LNCaP clone FGC (cell line): ENCODE measurements at regions not wholly inside any gene's neighbourhood (a gene's known extent, or its start where the extent isn't known, plus 50 kb on each side); places are given as distances from the start of the nearest gene placed in this dataset.

Experiments used
- DNase-seq: peaks from one replicate; pipeline ENCODE4 v3.0.0-alpha.2; 2011; ENCODE audit warnings: low read depth
- H3K4me3 ChIP-seq: 2 replicates; pipeline ENCODE4 v1.5.1; 2011; ENCODE audit warnings: mild to moderate bottlenecking, low read depth, low read length, control low read depth
- TF ChIP-seq, protein P1 (sequence below): IDR thresholded peaks from 2 replicates; pipeline ENCODE4 v1.5.1; 2012; ENCODE audit warnings: mild to moderate bottlenecking; ENCODE audit not compliant: control insufficient read depth, insufficient read depth; ENCODE audit errors: extremely low read depth

GRCh38 chr18:8506251-8507049, 102.8 kb upstream of the RAB12 start:
- H3K4me3 ChIP-seq: no peak overlapping the region
- no peak for DNase-seq
- TF ChIP-seq, protein P1, sequence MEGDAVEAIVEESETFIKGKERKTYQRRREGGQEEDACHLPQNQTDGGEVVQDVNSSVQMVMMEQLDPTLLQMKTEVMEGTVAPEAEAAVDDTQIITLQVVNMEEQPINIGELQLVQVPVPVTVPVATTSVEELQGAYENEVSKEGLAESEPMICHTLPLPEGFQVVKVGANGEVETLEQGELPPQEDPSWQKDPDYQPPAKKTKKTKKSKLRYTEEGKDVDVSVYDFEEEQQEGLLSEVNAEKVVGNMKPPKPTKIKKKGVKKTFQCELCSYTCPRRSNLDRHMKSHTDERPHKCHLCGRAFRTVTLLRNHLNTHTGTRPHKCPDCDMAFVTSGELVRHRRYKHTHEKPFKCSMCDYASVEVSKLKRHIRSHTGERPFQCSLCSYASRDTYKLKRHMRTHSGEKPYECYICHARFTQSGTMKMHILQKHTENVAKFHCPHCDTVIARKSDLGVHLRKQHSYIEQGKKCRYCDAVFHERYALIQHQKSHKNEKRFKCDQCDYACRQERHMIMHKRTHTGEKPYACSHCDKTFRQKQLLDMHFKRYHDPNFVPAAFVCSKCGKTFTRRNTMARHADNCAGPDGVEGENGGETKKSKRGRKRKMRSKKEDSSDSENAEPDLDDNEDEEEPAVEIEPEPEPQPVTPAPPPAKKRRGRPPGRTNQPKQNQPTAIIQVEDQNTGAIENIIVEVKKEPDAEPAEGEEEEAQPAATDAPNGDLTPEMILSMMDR: no peak

- TF ChIP-seq, protein P1: no peak
- no peak for DNase-seq
These were observed 101.9 kb upstream of the RAB12 start for GRCh38 chr18:8507361-8507760.

DNA sequence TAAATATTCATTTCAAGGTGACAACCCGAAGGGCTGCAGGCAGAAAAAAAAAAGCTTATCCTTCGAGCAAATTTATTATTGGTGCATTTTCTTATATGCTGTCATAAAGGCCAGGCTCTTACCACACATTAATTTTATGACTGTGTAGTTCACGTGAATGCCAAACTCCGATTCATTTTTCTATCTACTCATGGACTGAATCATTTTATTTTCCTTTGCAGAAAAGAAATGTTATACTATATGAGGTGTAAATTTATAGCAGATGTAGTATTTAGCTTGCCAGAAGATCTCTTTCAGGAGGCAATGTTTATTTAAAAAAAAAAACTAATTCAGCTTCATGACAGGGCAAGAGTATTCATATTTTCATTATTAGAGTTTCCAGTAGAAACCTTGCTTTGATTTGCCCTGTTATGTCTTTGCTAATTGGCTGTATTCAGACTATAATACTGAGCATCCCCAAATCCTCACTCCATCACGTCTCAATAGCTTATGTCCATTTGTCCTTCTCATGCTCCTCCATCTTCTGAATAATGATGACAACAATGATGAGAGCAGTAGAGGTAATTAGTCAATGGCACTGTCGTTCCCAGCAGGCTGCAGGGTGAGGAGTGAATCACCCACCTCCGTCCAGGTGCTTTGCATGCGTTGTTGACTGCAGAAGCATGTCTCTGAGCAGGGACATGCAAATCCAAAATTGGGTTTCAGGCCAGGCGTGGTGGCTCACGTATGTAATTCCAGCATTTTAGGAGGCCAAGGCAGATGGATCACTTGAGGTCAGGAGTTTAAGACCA, 101.1 kb upstream of the RAB12 start:
- DNase-seq: no peak
- TF ChIP-seq, protein P1: no peak
- H3K4me3 ChIP-seq: no peak overlapping the region

More at GRCh38 chr18:8507361-8507760, 101.9 kb upstream of the RAB12 start:
- no peak overlapping the region for H3K4me3 ChIP-seq

DNA sequence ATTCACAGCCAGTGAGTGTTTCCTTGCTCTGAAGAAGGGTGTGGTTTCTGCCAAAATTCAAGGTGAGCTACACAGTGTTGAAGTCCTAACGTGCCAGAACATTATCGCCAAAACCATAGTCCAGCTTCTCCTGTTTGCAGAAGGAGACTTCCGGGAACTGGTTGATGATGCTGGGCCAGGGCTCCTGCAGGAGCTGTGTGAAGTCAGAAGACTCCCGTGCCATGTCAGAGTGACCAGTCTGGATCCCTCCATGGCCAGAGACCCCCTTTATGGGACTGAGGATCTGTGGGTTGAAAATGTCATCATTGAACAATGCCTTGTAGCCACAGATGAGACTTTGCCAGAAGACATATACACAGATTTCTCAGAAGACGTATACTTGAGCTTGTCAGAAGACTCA, 96.0 kb upstream of the RAB12 start:
- no peak overlapping the region for H3K4me3 ChIP-seq
- TF ChIP-seq, protein P1: no peak
- DNase-seq: no peak

GRCh38 chr18:8514409-8514808, 94.8 kb upstream of the RAB12 start:
- TF ChIP-seq, protein P1: no peak
- H3K4me3 ChIP-seq: no peak overlapping the region
- no peak for DNase-seq

DNA sequence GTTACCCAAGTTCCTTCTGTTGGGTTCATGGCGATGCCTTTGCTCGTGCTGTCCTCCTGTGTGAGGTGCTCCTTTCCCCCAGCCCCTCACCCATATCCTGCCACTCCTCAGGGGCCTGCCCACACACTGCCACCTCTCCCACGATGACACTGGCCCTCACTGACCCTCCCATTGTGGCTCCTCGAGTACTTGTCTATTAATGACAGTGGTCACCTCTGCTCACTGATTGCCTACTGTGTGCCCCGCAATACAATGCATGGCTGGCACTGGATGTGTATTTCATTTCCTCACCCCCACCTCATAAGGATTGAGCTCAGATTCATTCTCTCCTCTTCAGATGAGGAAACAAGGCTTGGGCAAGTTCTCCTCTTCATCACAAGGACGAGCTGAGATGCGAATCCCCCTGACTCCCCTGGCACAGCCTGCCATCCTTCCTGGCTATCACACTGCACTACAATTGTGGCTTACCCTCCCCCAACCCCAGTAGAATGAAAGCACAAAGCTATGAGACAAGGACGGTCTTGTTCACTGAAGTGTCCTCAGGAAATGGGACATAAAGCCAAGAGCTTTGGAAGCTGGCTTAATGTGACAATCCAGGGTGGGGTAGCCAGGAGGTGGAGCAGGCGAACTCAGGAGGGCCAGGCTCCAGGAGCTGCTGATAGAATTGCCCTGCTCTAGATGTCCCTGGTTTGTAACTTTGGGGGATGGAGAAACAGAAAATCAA, 93.9 kb upstream of the RAB12 start:
- no peak for DNase-seq

More for the DNA sequence above, 93.9 kb upstream of the RAB12 start:
- TF ChIP-seq, protein P1: no peak
- no peak overlapping the region for H3K4me3 ChIP-seq
